Effector CD4-positive, alpha-beta T cell (primary cell): ENCODE measurements at regions not wholly inside any gene's neighbourhood (a gene's known extent, or its start where the extent isn't known, plus 50 kb on each side); places are given as distances from the start of the nearest gene placed in this dataset.

Experiments used
- DNase-seq: peaks from one replicate; pipeline ENCODE4 v3.0.0-alpha.2; 2020

- DNase-seq, result no peak
Observed at GRCh38 chr10:33126742-33127141, 168.7 kb upstream of the ITGB1 start.

GRCh38 chr10:33125522-33126517, 167.8 kb upstream of the ITGB1 start:
- DNase-seq, result peak; percentile 42

GRCh38 chr10:33125111-33125510, 167.1 kb upstream of the ITGB1 start:
- no peak for DNase-seq

- no peak for DNase-seq
Observed at GRCh38 chr10:33123680-33124079, 165.7 kb upstream of the ITGB1 start.

- DNase-seq, result no peak
Observed at GRCh38 chr10:33122014-33122809, 164.2 kb upstream of the ITGB1 start.

- no peak for DNase-seq
Observed at GRCh38 chr10:33120700-33121099, 162.7 kb upstream of the ITGB1 start.

- no peak for DNase-seq
Observed at GRCh38 chr10:33120275-33120674, 162.2 kb upstream of the ITGB1 start.

- DNase-seq, result peak; percentile 41
Observed at GRCh38 chr10:33117816-33118215, 159.8 kb upstream of the ITGB1 start.

- no peak for DNase-seq
Observed at GRCh38 chr10:33117230-33117629, 159.2 kb upstream of the ITGB1 start.

- DNase-seq, result no peak
Observed at GRCh38 chr10:33115738-33116719, 158.0 kb upstream of the ITGB1 start.

- no peak for DNase-seq
Observed at GRCh38 chr10:33114451-33114952, 156.5 kb upstream of the ITGB1 start.

- DNase-seq, result no peak
Observed at GRCh38 chr10:33113466-33113865, 155.4 kb upstream of the ITGB1 start.

- DNase-seq, result no peak
Observed at GRCh38 chr10:33112831-33113455, 154.9 kb upstream of the ITGB1 start.

- DNase-seq, result no peak
Observed at GRCh38 chr10:33111488-33112051, 153.5 kb upstream of the ITGB1 start.

- DNase-seq, result no peak
Observed at GRCh38 chr10:33109788-33110469, 151.9 kb upstream of the ITGB1 start.

GRCh38 chr10:33109384-33109783, 151.4 kb upstream of the ITGB1 start:
- DNase-seq, result no peak

- no peak for DNase-seq
Observed at GRCh38 chr10:33107953-33108352, 149.9 kb upstream of the ITGB1 start.

- DNase-seq, result no peak
Observed at GRCh38 chr10:33106767-33107166, 148.7 kb upstream of the ITGB1 start.

- no peak for DNase-seq
Observed at GRCh38 chr10:33103863-33104379, 145.9 kb upstream of the ITGB1 start.

GRCh38 chr10:33102071-33102470, 144.0 kb upstream of the ITGB1 start:
- no peak for DNase-seq

GRCh38 chr10:33101392-33101787, 143.4 kb upstream of the ITGB1 start:
- no peak for DNase-seq
